ENCODE measurements at regions not wholly inside any gene's neighbourhood (a gene's known extent, or its start where the extent isn't known, plus 50 kb on each side); places are given as distances from the start of the nearest gene placed in this dataset.

DNA sequence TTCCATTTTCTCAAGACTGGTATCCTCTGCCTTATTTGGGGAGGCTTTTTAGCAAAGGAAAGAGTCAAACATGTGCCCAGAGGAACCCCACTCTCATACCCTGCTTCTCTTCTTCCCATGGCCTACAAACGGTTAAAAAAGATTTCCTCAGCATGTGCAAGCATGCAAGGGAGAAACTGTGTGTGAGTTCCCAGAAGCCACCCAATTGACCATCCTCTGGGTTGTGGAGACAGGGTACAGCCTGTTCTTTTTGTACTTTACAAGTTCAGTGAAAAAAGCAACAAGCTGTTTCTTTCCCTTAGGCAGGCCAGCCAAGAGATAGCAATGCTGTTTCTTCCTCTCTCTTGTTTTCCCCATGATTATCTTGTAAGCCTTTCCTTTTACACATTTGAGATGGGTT, 68.8 kb upstream of the MTPN start:
- TF ChIP-seq POLR2A (IDR thresholded peaks at IDR 0.05) (no peak), POLR2AphosphoS5 (IDR thresholded peaks at IDR 0.05) (peak in 1 of 3 donors; percentile 37)
- TF ChIP-seq, protein P1, sequence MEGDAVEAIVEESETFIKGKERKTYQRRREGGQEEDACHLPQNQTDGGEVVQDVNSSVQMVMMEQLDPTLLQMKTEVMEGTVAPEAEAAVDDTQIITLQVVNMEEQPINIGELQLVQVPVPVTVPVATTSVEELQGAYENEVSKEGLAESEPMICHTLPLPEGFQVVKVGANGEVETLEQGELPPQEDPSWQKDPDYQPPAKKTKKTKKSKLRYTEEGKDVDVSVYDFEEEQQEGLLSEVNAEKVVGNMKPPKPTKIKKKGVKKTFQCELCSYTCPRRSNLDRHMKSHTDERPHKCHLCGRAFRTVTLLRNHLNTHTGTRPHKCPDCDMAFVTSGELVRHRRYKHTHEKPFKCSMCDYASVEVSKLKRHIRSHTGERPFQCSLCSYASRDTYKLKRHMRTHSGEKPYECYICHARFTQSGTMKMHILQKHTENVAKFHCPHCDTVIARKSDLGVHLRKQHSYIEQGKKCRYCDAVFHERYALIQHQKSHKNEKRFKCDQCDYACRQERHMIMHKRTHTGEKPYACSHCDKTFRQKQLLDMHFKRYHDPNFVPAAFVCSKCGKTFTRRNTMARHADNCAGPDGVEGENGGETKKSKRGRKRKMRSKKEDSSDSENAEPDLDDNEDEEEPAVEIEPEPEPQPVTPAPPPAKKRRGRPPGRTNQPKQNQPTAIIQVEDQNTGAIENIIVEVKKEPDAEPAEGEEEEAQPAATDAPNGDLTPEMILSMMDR (IDR thresholded peaks at IDR 0.05 in 8 of 11, conservative IDR thresholded peaks at IDR 0.05 in 3 of 11): no peak
- intact Hi-C loops (cut with DNase I; ENCODE audit: low total_unique reads): no loop called here
- H3K27me3 ChIP-seq (replicated peaks in 1 of 7): no peaks in the 10 kb centered on the region
- no peak overlapping the region for H3K4me3 ChIP-seq
- 71 to 91% (median 74%) methylated on average over 1 of the region's 1 CpG for WGBS, 5 donors
- H3K27ac ChIP-seq: peak overlapping the region in 4 of 8 donors; percentile 48 to 66 (median 56)
- peaks cover 0 to 21% (median 0%) of the 10 kb centered on the region in 6 donors for H3K36me3 ChIP-seq
- no peaks in the 10 kb centered on the region for H3K4me1 ChIP-seq
- DNase-seq: no peak
- H3K9me3 ChIP-seq: peaks cover 0 to 13% (median 0%) of the 10 kb centered on the region in 8 donors

- 72 to 88% (median 87%) methylated on average over 3 of the region's 3 CpGs for WGBS, 5 donors
- Histone ChIP-seq H3K27ac (peak overlapping the region in 4 of 8 donors; percentile 3 to 66 (median 56)), H3K4me1 (no peaks in the 10 kb centered on the region), H3K27me3 (replicated peaks in 1 of 7) (no peaks in the 10 kb centered on the region), H3K9me3 (peaks cover 0 to 13% (median 0%) of the 10 kb centered on the region in 8 donors), H3K36me3 (peaks cover 0 to 17% (median 0%) of the 10 kb centered on the region in 6 donors), H3K4me3 (no peak overlapping the region)
- intact Hi-C loops (cut with DNase I; ENCODE audit: low total_unique reads): no loop called here
- DNase-seq: no peak
- TF ChIP-seq POLR2AphosphoS5 (IDR thresholded peaks at IDR 0.05) (no peak), POLR2A (IDR thresholded peaks at IDR 0.05) (no peak)
- TF ChIP-seq, protein P1 (IDR thresholded peaks at IDR 0.05 in 8 of 11, conservative IDR thresholded peaks at IDR 0.05 in 3 of 11): no peak
Observed at GRCh38 chr7:136045181-136045580, 68.0 kb upstream of the MTPN start.

- no peak for DNase-seq
- intact Hi-C loops (cut with DNase I; ENCODE audit: low total_unique reads): no loop called here
- H3K4me3 ChIP-seq: no peak overlapping the region
- TF ChIP-seq POLR2A (IDR thresholded peaks at IDR 0.05): no peak
- TF ChIP-seq POLR2AphosphoS5 (IDR thresholded peaks at IDR 0.05): peak in 2 of 3 donors; percentile 23 to 67
- TF ChIP-seq, protein P1 (IDR thresholded peaks at IDR 0.05 in 8 of 11, conservative IDR thresholded peaks at IDR 0.05 in 3 of 11): no peak
- no peaks in the 10 kb centered on the region for H3K27me3 ChIP-seq (replicated peaks in 1 of 7)
- no peaks in the 10 kb centered on the region for H3K9me3 ChIP-seq
- no peaks in the 10 kb centered on the region for H3K36me3 ChIP-seq
- peaks cover 0 to 5% (median 0%) of the 10 kb centered on the region in 6 donors for H3K4me1 ChIP-seq
- WGBS, 5 donors: 65 to 74% (median 72%) methylated on average over 5 of the region's 5 CpGs
- peak overlapping the region in 3 of 8 donors; percentile 10 to 38 (median 29) for H3K27ac ChIP-seq
Observed at GRCh38 chr7:136039577-136040345, 62.6 kb upstream of the MTPN start.

DNA sequence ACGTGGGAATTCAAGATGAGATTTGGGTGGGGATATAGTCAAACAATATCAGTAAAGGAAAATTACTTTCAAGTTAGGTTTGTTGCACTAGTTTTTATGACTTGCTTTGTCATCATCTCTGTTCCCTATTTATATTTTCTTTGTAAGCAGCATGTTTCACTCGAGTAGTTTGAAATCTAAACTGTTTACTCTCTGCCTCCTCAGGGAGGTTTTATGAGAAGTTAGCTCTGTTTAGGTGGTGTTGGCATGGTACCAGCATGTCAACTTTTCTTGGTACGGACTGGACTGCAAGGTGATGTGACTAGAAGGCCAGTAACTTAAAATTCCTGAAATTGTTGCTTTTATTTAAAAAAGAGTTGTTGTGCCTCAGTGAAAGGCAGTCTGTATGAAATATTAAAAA, 59.2 kb upstream of the MTPN start:
- no peak for DNase-seq
- peaks cover 0 to 5% (median 0%) of the 10 kb centered on the region in 6 donors for H3K4me1 ChIP-seq
- no peaks in the 10 kb centered on the region for H3K27me3 ChIP-seq (replicated peaks in 1 of 7)
- intact Hi-C loops (cut with DNase I; ENCODE audit: low total_unique reads): no loop called here
- no peak overlapping the region for H3K27ac ChIP-seq
- H3K9me3 ChIP-seq: no peaks in the 10 kb centered on the region
- H3K36me3 ChIP-seq: no peaks in the 10 kb centered on the region
- H3K4me3 ChIP-seq: no peak overlapping the region
- TF ChIP-seq POLR2AphosphoS5 (IDR thresholded peaks at IDR 0.05) (no peak), POLR2A (IDR thresholded peaks at IDR 0.05) (no peak)
- TF ChIP-seq, protein P1 (IDR thresholded peaks at IDR 0.05 in 8 of 11, conservative IDR thresholded peaks at IDR 0.05 in 3 of 11): no peak
- WGBS, 5 donors: 57 to 74% (median 73%) methylated on average over 3 of the region's 3 CpGs
